CD4-positive, alpha-beta T cell treated with Interleukin-2 at 100 ng/mL for 4 hours (primary cell): ENCODE measurements at regions not wholly inside any gene's neighbourhood (a gene's known extent, or its start where the extent isn't known, plus 50 kb on each side); places are given as distances from the start of the nearest gene placed in this dataset.
"Not testable (repeated sequence)": the region's sequence is repeated elsewhere in the genome, so short reads cannot be mapped to it uniquely, and the experiment has no call there.

Experiments used
- DNase-seq: peaks from one replicate; pipeline ENCODE4 v3.0.0-alpha.2; 2020; ENCODE audit warnings: low spot score

DNA sequence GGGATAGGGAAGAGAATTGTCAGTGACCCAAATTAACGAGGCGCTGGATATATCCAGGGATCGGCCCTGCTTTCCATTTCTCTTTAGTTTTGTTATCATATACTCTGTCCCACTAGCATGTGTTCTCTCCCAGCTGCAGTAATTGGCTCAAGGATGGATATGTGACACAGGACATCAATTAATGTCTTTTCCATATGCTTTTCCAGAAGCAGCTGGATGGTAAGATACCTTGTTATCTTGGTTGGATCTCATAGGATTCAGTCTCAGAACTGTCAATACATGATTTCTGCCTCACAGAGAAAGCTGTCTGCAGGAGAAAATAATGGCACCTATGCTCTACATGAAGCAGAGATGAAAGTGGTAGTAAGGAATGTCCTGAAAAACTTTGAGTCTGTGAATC lies 157.1 kb upstream of the SPRY2 start:
- no peak for DNase-seq

DNA sequence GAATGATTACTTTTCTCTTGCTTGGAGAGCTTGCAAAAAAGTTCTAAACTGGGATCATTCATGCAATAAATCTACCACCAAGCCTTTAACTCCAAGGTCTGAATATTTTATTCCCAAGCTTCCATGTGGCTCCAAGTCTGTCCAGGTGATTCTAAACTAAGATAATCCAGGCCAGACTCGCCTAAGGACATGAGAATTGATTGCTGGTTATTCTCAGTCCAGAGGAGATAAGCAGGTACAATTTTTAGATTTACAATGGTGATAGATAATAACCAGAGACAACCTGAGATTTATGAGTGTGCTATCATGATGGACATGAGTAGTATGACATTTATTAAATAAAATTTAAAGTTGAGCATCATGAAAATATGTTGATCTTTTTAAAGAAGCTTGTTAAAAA lies 156.5 kb upstream of the SPRY2 start:
- DNase-seq = no peak

DNA sequence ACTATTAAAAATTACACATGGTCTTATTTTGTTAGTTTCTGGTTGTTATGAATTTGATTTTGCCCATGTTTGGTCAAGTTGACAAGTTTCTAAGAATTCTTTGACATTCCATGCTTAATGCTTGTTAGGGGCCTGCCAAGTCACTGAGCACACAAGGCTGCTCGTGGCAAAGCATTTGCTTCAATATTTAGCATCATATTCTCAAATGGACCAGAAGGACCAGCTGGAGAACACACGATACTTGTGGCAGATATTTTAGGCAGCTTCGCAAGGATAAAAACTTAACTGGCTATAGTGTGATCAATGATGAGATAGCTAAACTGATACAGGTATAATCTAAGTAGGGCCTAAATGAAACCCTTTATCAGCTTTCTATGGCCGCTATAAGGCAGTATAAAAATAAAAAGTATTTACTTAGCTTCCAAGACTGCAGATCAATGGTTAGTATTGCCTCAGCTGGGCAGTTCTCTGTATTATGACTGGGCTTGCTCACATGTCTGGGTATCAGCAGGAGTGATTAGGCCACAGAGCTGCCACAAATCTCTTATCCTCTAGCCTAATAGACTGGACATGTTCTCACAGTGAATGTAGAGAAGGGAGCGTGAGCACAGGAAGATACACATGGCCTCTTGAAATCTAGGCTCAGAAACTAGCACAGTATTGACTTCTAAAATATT lies 155.9 kb upstream of the SPRY2 start:
- DNase-seq = no peak

DNA sequence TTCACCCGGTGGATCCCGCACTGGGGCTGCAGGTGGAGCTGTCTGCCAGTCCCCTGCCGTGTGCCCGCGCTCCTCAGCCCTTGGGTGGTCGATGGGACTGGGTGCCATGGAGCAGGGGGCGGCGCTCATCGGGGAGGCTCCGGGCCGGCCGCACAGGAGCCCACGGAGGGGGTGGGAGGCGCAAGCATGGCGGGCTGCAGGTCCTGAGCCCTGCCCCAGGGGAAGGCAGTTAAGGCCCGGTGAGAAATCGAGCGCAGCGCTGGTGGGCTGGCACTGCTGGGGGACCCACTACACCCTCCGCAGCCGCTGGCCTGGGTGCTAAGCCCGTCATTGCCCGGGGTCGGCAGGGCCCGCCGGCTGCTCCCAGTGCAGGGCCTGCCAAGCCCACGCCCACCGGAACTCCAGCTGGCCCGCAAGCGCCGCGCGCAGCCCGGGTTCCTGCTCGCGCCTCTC lies 149.6 kb upstream of the SPRY2 start:
- not testable (repeated sequence) for DNase-seq

DNA sequence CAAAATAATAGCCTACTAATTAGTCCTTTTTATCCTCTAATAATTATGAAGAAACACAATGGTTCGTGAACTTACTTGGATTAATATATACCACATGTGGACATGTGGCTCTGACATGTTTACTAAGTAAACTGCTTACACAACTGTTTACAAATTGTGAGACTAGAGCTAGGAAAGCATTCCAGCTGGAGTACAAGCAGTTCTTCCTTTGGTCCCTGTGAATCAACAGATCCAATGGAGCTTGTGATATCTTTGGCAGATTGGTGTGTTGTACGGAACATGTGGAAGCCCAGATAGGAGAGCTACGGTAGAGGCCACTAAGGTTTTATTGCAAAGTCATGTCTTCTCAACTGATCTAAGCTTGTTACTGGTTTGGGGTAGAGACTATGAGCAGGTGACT lies 145.5 kb upstream of the SPRY2 start:
- DNase-seq = no peak

DNA sequence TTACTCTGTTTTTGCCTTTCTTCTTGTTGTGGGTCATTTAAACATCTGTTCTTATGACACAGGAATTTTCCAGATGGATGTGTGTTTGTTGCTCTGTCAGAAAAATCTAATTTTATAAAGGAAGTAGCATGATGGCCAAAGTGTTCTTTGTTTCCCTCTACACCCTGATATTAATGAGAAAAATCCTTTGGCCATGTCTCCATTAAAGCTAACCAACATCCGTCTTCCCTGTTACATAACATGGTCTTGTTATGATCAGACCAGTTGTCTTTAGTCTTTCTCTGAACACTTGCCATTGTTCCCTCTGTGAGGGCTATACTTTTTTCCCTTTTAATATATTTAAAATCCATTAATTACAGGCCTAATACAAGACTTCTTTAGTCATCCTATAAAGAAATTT lies 142.2 kb upstream of the SPRY2 start:
- no peak for DNase-seq

DNA sequence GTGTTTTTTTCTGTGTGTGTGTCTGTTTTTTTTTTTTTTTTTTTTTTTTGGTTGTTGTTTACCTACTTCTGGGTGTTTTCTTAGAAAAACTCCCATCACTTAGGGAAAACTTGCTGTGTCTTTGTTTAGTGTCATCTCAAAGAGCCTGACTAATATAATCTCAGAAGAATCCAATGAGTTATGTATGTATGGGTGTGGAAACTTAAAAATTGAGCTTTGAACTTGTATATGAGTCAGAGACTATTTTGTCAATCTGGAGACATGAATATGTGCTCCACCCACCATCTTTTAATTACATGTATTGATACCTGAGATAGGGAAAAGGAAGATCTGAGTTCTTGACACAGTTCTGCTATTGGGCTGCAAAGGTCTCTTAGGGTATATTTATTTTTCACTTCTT lies 140.7 kb upstream of the SPRY2 start:
- DNase-seq = no peak

DNA sequence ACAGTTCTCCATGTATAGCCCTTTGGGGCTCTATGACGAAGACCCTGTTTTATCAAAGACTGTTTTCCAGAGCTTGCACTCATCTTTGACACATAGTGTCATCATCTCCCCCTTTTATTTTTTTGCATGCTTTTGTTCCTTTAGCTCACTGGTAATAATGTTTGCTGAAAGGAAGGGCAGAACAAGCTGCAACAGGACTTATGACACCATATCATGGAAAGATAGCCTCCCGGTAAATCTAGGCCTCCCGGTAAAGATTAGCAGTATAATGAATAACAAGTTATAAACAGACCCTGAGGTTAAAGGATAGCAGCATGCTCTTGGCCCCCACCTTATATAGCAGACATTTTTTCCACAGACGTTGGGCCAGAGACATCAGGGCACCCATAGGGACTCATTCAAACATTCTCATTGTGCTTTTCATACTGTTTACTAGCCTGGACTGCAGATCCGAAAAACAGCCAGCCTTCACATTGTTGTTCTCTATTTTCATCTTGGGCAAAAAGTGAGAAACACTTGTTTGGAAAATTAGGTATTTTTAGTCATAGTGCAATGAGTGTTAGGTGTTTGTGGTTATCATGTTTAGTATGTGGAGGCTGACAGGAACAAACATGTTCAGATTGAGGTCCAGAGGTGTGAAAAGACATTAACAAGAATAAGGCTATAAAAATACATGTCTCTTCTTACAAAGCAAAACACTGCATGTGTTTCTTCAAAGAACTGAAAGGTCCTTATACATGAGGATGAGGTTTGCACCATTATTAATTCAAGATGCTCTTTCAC lies 136.9 kb upstream of the SPRY2 start:
- no peak for DNase-seq

DNA sequence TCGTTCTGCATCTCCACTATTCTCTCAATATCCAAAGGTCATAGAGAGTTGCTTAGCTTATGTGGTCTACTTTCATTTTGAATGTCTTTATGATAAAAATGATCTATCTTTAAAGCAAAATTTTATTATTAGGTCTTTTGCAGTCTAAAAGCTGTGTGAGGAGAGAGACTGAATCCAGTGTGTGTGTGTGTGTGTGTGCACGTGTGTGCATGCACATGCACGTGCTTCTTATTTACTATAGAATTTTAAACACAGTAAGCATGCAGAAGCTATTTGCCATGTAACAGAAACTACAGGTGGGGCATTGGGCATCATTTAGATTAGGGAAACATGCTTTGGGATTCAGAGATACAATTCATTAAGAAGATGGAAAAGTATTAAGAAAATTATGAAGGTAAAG lies 136.0 kb upstream of the SPRY2 start:
- DNase-seq = no peak

DNA sequence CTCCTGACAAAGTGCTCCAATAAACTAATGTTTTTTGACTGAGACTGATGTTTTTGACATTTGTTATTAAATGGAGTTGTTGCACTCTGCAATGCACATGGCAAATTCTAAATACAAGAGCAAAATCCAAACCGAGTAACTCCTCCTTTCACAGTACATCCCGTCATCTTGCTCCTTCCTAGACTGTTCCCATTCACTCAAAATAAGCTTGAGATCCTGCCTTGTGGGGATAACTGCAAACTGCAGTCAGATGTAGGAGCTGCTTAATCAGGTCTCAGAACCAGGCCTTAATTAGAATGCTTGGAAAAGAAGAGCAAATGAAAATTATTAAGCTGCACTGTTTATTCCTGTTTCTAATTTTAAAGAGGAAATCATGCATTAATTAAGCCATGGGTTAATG lies 134.8 kb upstream of the SPRY2 start:
- no peak for DNase-seq

DNA sequence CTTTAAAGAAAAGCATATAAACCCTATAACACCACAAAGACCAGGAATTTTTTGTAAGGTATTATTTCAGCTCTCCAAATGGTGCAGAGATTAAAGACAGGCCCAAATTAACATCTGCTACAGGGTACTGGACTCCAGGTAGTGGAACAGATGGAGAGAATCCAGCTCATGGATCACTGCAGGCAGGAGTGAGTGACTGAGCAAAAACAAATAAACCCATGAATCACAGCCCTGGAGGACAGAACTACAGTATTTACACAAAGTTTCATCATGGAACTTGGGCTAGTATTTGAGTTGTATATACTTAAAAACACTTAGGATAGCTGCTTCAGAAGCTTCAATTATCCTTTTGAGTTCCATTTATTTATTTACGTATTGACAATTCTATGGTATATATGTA lies 132.8 kb upstream of the SPRY2 start:
- no peak for DNase-seq

DNA sequence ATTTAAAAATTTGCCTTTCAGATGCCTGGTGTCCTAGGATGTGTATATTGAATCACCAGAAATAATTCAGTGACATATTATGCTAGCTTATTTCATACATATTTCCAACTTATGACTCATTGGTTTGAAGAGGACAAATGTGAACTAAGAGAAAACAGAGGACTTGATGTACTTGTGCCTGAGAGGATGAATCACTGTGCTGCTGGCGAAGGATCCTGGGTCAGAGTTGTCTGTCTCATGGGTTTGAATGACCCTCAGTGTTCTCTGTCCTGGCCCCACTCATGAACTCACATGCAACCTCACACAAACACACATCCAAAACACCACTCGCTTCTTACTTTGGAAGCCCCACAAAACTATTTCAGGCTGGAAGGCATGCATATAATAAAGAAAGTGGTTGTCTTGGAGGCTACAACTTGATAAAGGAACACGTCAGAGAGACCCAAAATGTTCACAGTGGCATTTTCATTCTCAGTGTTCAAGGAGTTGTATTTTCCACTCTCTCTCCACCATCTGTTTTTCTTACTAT lies 129.0 kb upstream of the SPRY2 start:
- no peak for DNase-seq

DNA sequence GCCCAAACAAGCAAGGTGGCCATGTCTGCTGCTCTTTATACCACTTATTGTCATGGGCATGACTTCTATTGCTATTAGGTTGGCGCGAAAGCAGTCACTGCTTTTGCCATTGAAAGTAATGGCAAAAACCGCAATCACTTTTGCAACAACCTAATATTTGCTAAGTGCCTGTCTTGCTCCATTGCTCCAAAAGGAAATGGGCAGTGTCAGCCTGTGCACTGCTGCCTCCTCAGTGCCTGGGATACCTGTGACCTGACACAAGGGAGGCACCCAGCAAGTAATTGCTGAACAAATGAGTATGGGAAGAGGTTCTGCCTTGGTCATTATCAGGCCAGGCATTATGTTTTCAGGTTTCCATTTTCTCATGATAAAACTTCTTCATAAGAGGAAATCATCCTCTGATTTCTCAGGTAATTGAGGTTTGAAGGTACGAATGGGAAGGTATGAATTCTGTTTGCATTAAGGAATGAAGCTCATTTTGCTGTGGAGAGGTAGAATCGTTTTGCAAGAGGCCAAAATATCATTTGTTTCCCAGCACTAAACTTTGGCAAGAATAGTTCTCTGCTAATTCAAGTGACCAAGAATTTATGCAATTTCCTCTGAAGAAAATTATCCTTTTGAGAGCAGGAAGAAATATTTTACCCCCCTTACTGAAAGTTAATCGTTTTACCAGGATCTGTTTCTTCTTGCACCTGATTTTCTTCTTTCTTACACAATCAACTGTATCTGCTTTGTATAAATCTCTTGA lies 128.4 kb upstream of the SPRY2 start:
- DNase-seq = no peak

DNA sequence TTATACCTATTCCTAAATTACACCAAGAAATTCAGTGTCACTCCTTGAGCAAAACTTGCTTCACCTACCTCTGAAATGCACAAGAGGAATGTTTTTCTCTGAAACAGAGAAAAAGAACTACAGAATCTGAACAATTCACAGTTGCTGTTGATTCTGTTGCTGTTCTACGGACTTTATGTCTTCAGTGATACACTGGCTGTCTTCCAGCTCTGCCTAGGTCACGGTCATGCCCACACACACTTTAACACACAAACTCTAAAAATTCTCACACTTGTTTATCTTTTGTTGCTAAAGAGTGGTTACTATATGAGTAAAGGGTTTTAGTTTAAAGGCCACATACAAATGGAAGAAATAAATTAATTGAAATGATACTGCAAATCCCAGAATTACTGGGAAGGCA lies 124.4 kb upstream of the SPRY2 start:
- no peak for DNase-seq

DNA sequence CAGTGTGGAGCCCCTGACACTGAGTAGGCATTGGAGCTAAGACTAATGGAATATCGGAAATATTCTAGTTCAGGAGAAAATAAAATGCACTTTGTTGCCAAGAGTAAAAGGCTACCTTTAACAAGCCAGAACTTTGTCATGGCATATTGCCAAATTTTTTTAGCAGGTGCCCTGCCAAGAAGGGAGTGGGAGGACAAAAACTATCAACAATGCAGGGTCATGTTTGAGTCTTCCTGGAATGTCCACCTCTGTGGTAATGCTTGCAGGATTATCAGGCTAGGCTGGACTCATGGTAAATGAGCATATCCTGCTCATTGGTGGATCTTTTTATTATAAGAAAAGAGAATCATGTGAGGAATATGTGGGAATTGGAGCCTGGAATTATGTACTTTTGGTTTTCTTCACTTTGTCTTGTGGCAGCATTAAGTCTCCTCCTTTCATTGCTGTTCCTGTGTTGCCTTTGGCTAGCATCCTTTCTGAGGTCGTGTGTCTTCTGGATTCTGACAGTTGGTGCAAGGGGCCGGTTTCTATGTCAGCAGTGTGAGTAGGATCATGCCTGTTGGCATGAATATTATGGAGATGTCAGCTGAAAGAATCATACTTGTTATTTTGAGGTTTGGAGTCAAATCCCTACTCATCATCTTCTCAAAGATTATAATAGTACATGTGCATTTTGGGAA lies 122.9 kb upstream of the SPRY2 start:
- no peak for DNase-seq

DNA sequence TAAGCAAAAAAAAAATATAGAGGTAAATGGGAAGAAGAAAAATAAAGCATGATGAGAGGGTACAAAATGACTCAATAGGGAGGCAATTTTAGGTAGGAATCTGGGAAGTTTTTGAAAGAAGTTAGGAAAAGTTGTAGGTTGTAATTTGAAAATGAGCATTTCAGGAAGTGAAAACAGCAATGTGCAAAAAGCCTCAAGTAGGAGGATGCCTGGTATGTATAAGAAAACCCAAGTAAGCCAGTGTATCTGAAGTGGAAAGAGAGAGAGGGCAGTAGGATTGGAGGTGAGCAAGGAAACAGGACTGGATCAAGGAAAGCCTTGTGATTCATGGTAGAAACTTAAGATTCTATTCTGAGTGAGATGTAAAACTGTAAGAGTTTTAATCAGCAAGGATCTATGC lies 121.6 kb upstream of the SPRY2 start:
- DNase-seq = no peak

DNA sequence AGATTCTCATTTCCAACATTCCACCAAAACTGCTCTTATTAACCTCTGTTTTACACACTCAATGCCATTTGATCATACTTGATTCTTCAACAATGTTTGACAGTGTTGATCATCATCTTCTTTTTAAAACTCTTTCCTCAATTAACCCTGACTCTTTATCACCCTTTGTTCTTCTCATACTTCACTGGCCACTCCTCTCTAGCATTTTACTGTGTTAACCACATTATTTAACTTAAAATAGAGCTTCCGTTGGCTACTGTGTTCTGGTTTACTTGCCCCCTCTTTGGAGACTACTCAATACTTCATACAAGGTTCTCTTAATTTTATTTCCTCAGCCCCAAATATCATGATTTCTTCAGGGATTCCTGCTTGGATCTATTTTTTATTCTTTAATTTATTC lies 121.1 kb upstream of the SPRY2 start:
- DNase-seq = no peak

DNA sequence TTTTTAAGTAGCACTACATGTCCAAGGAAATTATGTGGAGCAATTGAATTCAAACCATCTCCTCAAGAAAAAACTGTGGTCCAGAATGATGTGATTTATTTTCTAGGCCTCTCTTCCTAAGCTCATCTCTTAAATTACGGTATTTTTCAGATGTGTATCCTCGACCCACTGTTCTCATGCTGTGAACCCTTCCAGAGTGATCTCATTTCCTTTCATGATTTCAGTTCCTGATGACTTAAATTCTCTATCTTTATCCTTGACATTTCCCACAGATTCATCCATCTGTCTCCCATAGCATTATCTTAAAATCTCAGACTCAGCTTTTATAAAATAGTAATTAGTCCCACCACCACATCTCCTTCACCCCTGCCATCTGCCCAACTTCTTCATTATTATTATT lies 117.6 kb upstream of the SPRY2 start:
- no peak for DNase-seq

DNA sequence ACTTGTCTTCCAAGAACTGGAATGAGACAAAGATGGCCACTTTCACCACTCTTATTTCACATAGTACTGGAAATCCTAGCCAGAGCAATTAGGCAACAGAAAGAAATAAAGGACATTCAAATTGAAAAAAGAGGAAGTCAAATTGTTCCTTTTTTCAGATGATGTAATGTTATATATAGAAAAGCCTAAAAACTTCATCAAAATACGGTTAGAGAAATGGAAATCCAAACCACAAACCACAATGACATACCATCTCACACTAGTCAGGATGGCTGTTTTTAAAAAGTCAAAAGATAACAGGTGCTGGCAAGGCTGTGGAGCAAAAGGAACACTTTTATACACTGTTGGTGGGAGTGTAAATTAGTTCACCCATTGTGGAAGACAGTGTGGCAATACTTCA lies 113.3 kb upstream of the SPRY2 start:
- no peak for DNase-seq

DNA sequence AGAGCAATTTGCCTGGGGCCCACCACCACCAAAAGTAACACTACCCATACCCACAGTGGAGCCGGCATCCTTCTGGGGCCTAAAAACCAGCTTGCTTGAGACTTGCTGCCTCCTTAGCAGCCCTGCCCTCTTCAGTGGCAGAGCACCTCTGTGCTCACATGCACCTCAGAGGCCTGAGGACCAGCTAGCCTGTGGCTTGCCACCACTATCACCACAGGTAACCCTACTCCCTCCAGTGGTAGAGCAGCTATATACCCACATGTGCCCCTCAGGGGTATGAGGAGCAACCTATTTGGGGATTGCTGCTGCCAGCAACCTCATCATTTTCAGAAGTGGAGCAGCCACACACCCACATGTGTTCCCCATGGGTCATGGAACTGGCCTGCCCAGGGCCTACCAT lies 111.4 kb upstream of the SPRY2 start:
- DNase-seq = no peak

DNA sequence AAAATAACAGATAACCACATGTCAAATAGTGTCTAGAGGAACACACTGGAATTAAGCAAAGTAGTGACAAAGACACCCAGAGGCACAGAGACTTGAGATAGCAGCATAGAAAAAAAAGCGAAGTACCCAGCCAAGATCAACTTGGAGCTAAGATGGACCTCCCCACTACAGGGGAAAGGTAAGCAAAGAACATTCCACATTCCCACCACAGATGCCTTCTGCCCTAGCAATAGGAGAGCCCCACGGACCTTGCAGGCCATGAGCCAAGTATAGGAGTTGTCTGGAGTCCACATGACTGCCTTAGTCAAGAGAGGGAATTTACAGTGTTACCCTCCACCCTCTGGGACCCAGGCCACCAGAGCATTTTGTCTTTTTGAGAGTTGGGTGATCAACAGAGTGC lies 110.7 kb upstream of the SPRY2 start:
- no peak for DNase-seq

DNA sequence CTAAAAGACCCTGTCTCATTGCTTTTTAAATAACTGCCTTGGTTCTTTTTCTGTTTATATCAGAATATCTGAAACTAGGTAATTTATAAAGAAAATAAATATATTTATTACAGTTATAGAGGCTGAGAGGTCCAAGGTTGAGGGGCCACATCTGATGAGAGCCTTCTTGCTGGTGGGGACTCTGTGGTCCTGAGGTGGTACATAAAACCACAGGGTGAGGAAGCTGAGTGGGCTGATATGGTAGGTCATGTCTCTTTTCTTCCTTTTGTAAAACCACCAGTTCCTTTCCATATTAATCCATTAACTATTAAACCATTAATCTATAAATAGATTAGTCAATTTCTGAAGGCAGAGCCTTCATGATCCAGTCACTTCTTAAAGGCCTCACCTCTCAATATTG lies 109.5 kb upstream of the SPRY2 start:
- DNase-seq = no peak
